MG63 (cell line): ENCODE measurements at regions not wholly inside any gene's neighbourhood (a gene's known extent, or its start where the extent isn't known, plus 50 kb on each side); places are given as distances from the start of the nearest gene placed in this dataset.
"Not testable (repeated sequence)": the region's sequence is repeated elsewhere in the genome, so short reads cannot be mapped to it uniquely, and the experiment has no call there.

ENCODE experiments used
- DNase-seq: peaks from one replicate; pipeline ENCODE4 v3.0.0-alpha.2; 2020
- H3K27me3 ChIP-seq: fragments of 250-450 bp; sonication (Bioruptor Pico); 2 replicates; pipeline ENCODE4 v1.5.1; 2020; ENCODE audit warnings: mild to moderate bottlenecking, moderate library complexity
- H3K36me3 ChIP-seq: fragments of 250-450 bp; sonication (Bioruptor Pico); 2 replicates; pipeline ENCODE4 v1.5.1; 2020; ENCODE audit warnings: mild to moderate bottlenecking, moderate library complexity
- H3K4me3 ChIP-seq: fragments of 250-450 bp; sonication (Bioruptor Pico); 2 replicates; pipeline ENCODE4 v1.5.1; 2020; ENCODE audit warnings: mild to moderate bottlenecking, moderate library complexity
- H3K9me3 ChIP-seq: fragments of 250-450 bp; sonication (Bioruptor Pico); 2 replicates; pipeline ENCODE4 v1.5.1; 2020; ENCODE audit warnings: mild to moderate bottlenecking, moderate library complexity

GRCh38 chr13:56393549-56393948, 747.2 kb upstream of the PRR20A start:
- Histone ChIP-seq H3K27me3 (no peaks in the 10 kb centered on the region), H3K9me3 (no peaks in the 10 kb centered on the region), H3K4me3 (no peak overlapping the region), H3K36me3 (no peaks in the 10 kb centered on the region)
- no peak for DNase-seq

DNA sequence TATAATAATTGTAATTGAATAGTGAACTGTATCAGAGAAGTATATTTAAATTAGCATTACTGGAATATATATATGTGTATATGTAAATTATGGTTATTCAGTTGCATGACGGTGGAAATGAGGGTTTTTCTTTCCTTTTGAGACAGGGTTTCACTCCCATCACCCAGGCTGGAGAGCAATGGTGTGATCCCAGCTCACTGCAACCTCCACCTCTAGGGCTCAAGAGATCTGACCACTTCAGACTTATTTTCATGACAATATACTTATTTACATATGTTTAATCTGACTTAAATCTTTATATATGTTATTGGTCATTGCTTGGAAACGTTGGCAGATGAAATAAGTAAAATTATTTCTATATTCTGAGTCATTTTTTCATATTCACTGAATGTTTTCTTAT, 744.4 kb upstream of the PRR20A start:
- no peak for DNase-seq
- no peaks in the 10 kb centered on the region for H3K27me3 ChIP-seq
- no peak overlapping the region for H3K4me3 ChIP-seq
- H3K36me3 ChIP-seq, result no peaks in the 10 kb centered on the region
- H3K9me3 ChIP-seq, result no peaks in the 10 kb centered on the region

GRCh38 chr13:56400774-56401173, 739.9 kb upstream of the PRR20A start:
- no peak for DNase-seq
- Histone ChIP-seq H3K36me3 (no peaks in the 10 kb centered on the region), H3K27me3 (no peaks in the 10 kb centered on the region), H3K9me3 (no peaks in the 10 kb centered on the region), H3K4me3 (no peak overlapping the region)

- DNase-seq, result no peak
- Histone ChIP-seq H3K36me3 (no peaks in the 10 kb centered on the region), H3K9me3 (no peaks in the 10 kb centered on the region), H3K4me3 (no peak overlapping the region), H3K27me3 (no peaks in the 10 kb centered on the region)
Observed at GRCh38 chr13:56412856-56413255, 727.9 kb upstream of the PRR20A start.

DNA sequence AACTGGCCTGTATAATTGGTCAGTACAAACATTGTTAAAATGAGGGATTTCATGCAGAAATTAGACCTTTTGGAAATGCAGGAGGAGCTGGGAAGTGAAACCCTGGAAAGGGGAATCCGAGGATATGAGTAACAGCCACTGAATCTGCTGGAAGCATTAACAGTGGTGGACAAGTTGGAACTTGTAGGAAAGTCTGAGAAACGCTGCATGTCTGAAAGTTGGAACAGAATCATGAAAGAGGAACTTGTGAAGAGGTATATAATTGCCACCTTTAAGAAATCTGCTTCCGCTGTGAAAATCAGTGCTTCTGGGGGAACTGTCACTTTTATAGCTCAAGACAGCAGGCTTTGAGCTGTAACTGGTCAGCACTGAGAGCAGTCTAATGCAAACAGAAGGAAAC, 716.5 kb upstream of the PRR20A start:
- no peaks in the 10 kb centered on the region for H3K36me3 ChIP-seq
- H3K27me3 ChIP-seq, result no peaks in the 10 kb centered on the region
- DNase-seq, result no peak
- no peak overlapping the region for H3K4me3 ChIP-seq
- H3K9me3 ChIP-seq, result no peaks in the 10 kb centered on the region

GRCh38 chr13:56457535-56458190, 683.1 kb upstream of the PRR20A start:
- Histone ChIP-seq H3K27me3 (0 out of 2 replicates have a peak, but pooled peaks cover 3% of the 10 kb centered on the region), H3K4me3 (no peak overlapping the region), H3K9me3 (no peaks in the 10 kb centered on the region), H3K36me3 (no peaks in the 10 kb centered on the region)
- no peak for DNase-seq

DNA sequence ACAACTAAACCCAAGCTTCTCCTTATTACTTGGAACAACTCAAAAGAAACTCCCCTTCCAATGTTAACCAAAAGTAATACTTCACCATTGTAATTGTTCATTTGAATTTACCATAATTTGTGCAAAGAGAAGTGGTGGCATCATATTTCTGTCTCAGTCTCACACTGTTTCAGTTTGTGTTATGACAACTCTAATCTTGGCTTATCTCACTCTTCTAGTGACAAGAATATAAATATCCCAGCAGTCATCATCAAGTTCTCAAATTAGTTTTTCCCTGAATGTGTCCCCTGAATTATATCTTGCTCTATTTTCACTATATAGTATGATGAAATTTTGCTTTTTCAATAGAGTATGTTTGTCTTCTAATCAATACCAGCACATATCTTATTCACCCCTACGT, 681.4 kb upstream of the PRR20A start:
- Histone ChIP-seq H3K4me3 (no peak overlapping the region), H3K36me3 (no peaks in the 10 kb centered on the region), H3K9me3 (no peaks in the 10 kb centered on the region), H3K27me3 (0 out of 2 replicates have a peak, but pooled peaks cover 3% of the 10 kb centered on the region)
- no peak for DNase-seq

DNA sequence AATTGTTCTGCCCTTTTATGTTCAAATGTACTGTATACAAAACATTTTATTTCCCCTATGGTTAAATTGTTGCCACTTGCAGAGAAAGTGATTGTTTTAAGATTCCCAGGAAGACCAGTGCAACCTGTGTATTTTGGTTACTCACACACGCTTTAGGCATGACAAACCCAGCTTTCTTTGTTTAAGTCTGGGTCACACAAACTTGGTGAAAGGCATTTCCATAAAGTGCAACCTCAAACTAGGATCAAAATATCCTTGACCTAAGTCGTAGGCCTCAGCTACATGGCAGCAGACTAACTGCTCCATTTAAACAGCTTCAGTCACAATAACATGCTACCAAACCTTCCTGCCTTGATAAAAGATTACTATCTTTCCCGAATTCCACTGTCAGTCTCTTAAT, 639.0 kb upstream of the PRR20A start:
- Histone ChIP-seq H3K36me3 (no peaks in the 10 kb centered on the region), H3K4me3 (no peak overlapping the region), H3K9me3 (no peaks in the 10 kb centered on the region), H3K27me3 (no peaks in the 10 kb centered on the region)
- no peak for DNase-seq

DNA sequence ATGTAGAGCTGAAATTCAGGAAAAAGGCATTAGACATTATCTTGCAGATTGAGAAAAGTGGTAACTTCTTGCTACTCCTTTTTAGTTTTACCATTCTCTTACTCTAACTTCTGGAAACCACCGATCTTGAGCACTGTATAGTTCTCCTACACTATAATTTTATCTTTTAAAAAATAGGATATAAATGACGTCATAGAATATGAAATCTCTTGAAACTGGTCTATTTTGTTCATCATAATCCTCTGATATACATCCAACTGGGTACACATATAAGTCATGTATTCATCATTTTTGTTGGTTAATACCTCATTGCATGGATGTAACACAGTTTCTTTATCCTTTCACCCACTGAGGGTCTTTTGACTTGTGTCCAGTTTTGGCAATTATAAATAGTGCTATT, 629.9 kb upstream of the PRR20A start:
- Histone ChIP-seq H3K27me3 (0 out of 2 replicates have a peak, but pooled peaks cover 2% of the 10 kb centered on the region), H3K36me3 (no peaks in the 10 kb centered on the region), H3K4me3 (no peak overlapping the region), H3K9me3 (no peaks in the 10 kb centered on the region)
- no peak for DNase-seq

DNA sequence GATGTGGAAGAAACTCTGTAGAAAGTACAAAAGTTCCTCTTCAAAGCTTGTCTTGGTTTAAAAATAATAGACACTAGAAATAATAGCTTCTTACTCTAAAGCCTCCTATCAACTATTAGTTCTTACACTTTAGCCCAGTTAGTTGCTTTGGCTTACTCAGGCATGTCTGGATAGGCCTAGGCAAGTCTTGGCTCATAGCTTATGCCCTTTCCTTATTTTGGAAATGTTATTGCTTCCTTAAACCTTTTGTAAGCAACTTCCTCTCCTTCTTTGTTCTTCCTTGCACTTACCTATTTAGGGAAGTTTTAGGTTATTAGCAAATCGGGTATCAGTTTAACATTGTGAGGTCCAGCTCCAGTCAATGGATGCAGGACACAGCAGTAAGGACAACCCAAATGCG, 628.4 kb upstream of the PRR20A start:
- not testable (repeated sequence) for H3K9me3 ChIP-seq, H3K36me3 ChIP-seq, DNase-seq, H3K27me3 ChIP-seq, H3K4me3 ChIP-seq

- 0 out of 2 replicates have a peak, but pooled peaks cover 2% of the 10 kb centered on the region for H3K27me3 ChIP-seq
- H3K9me3 ChIP-seq, result no peaks in the 10 kb centered on the region
- H3K36me3 ChIP-seq, result no peaks in the 10 kb centered on the region
- no peak overlapping the region for H3K4me3 ChIP-seq
- DNase-seq, result no peak
Observed at GRCh38 chr13:56515441-56515840, 625.3 kb upstream of the PRR20A start.

GRCh38 chr13:56528040-56528790, 612.5 kb upstream of the PRR20A start:
- Histone ChIP-seq H3K9me3 (no peaks in the 10 kb centered on the region), H3K27me3 (no peaks in the 10 kb centered on the region), H3K36me3 (no peaks in the 10 kb centered on the region), H3K4me3 (no peak overlapping the region)
- DNase-seq, result no peak

- Histone ChIP-seq H3K9me3 (no peaks in the 10 kb centered on the region), H3K4me3 (no peak overlapping the region), H3K27me3 (no peaks in the 10 kb centered on the region), H3K36me3 (no peaks in the 10 kb centered on the region)
- no peak for DNase-seq
Observed at GRCh38 chr13:56530096-56530495, 610.6 kb upstream of the PRR20A start.

- not testable (repeated sequence) for DNase-seq, H3K4me3 ChIP-seq, H3K27me3 ChIP-seq, H3K36me3 ChIP-seq, H3K9me3 ChIP-seq
Observed at GRCh38 chr13:56547921-56548320, 592.8 kb upstream of the PRR20A start.

GRCh38 chr13:56558698-56559320, 581.9 kb upstream of the PRR20A start:
- no peaks in the 10 kb centered on the region for H3K27me3 ChIP-seq
- no peaks in the 10 kb centered on the region for H3K9me3 ChIP-seq
- no peak overlapping the region for H3K4me3 ChIP-seq
- no peaks in the 10 kb centered on the region for H3K36me3 ChIP-seq
- no peak for DNase-seq

DNA sequence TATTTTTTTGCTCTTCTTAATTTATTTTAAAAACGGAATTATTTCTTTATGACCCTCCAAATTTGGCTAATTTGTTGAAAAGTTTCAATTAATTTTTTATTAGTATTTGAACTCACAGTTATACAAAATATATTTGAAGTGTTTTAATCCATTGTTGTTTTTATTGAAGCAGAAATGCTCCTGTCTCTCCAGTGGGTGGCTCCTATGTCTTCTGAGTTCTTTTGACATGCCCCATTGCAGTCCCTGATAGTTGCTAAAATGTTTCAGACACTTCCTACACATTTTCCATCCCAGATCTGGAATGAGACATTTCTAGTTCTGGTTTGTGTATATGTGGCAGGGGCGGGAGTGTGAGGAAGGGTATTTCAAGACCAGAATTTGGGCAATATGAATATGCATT, 579.4 kb upstream of the PRR20A start:
- H3K4me3 ChIP-seq, result no peak overlapping the region
- H3K27me3 ChIP-seq, result no peaks in the 10 kb centered on the region
- no peaks in the 10 kb centered on the region for H3K36me3 ChIP-seq
- no peak for DNase-seq
- no peaks in the 10 kb centered on the region for H3K9me3 ChIP-seq

DNA sequence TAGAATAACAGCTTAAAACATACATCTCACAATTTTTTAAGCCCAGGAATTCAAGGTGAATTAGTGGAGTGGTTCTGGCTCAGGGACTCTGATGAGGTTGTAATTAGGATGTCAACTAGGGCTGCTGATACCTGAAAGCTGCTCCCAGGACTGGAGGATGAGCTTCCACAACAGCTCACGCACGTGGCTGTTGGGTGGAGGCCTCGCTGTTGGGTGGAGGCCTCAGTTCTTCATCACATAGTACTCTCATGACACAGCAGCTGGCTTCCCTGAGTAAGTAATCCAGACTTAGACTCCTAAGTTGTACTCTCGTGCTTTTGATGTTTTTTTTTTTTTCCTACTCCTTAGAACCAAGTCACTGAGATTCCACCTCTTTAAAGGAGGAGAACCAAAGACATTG, 577.1 kb upstream of the PRR20A start:
- H3K4me3 ChIP-seq, result no peak overlapping the region
- H3K9me3 ChIP-seq, result no peaks in the 10 kb centered on the region
- H3K36me3 ChIP-seq, result no peaks in the 10 kb centered on the region
- no peak for DNase-seq
- H3K27me3 ChIP-seq, result no peaks in the 10 kb centered on the region

- DNase-seq, result no peak
Observed at GRCh38 chr13:56586976-56587375, 553.7 kb upstream of the PRR20A start.

More at GRCh38 chr13:56586976-56587375, 553.7 kb upstream of the PRR20A start:
- Histone ChIP-seq H3K4me3 (no peak overlapping the region), H3K9me3 (no peaks in the 10 kb centered on the region), H3K27me3 (no peaks in the 10 kb centered on the region), H3K36me3 (no peaks in the 10 kb centered on the region)
